ENCODE measurements at regions not wholly inside any gene's neighbourhood (a gene's known extent, or its start where the extent isn't known, plus 50 kb on each side); places are given as distances from the start of the nearest gene placed in this dataset.
"Not testable (repeated sequence)": the region's sequence is repeated elsewhere in the genome, so short reads cannot be mapped to it uniquely, and the experiment has no call there.

DNA sequence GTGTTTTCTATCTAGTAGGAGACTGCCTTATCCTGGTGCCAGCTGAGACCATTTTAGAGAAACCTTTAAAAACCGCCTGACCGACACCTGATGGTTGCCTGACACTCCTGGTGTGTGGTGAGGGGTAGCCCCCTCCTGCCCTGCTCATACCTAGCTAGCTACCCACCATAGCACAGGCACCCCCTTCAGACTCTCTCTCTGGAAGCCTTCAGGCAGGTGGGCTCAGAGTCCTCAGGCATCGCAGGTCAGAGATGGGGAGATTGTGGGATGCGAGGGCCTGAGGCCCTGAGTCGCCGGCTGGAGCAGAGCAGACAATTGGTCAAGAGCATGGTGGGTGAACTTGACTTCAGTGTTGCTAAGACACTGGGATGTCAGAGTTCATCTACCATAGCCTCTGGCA, 424.6 kb downstream of the BRD1 start:
- DNase-seq: no peak

DNA sequence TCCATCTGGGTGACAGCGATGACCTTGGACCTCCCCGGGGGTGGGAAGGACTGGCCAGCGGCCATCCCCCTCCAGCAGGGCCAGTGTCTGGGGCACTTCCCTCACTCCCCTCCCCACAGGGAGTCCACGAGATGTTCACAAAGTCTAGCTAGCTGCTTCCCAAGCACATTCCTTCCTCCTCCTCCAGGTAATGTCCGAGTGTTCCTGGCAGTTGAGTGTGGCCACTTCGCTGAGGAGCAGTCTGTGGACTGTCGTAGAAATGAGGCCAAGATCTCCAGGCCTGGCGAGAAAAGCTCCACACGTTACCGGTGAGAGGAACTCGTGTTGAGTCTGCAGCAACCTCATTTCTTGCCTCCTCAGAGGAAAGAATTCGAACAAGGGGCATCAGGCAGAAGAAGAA, 425.5 kb downstream of the BRD1 start:
- DNase-seq: no peak

GRCh38 chr22:49400941-49401598, 426.6 kb downstream of the BRD1 start:
- no peak for DNase-seq

GRCh38 chr22:49400136-49400940, 427.3 kb downstream of the BRD1 start:
- no peak for DNase-seq

DNA sequence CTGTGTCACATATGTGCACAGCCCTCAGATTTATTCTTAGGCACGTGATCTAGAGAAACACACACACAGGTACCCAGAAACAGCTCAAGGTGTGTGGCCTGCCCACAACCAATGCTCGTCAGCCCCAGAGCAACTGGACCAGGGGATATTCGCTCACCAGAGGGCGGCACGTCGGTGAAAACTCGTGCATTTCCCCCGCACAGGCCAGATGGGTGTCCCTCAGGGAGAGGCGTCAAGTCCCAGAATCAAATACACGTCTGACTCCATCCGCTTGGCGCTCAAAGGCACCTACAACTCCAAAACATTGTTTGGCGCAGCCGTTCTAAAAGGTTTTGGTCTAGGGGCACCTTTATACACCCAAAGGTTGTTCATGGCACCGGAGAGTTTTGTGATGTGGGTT, 429.0 kb downstream of the BRD1 start:
- DNase-seq: no peak

DNA sequence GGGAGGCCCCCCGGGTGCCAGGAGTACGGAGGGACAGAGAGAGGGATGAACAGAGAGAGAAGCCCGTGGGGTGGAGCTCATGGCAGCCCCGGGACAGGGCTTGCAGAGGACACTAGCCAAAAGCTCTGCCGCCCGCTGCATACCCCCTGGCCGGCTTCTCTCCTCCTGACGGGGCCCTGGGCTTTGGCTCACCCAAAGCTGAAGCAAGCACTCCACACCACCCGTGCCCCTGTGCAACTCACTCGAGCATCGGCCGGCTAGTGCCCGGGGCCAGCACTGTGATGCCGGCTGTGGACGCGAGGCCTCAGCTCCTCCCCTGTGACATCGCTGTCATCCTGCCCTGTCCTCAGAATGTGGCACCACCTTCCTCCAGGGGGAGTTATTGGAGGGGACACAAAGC, 429.6 kb downstream of the BRD1 start:
- DNase-seq: no peak

DNA sequence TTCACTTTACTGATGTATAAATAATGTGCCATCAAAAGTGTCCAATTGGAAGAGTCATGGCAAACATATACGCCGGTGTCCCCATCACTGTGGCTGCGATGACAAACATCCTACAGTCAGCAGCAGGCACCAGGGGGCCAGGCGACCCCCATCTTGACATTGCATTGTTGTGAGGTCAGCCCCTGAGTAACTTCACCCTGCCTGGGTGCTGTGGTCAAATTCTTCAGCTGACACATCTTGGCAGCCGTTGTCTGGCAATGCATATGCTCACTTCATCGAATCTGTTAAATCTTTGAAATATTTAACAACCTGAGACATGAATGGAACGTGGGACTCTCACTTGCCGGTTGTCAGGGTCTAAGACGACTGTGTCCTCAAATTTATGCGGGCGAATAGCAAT, 430.9 kb downstream of the BRD1 start:
- no peak for DNase-seq

DNA sequence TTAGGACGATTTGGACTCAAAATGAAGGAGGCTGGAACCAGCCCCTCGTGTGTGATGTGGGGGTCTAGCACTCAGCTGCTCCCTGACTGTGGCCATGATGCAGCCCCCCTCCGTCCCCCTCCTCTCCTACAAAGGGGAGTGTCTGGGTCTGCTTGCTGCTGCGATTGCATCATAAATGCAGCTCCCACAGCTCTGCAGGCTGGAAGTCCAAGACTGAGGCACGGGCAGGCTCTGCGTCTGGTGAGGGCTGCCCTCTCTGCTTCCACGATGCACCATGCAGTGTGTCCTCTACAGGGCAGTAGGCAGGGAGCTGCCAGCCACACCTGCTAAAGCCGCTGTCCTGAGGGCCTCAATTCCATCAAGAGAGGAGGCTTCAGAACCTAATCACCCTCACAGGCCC, 432.1 kb downstream of the BRD1 start:
- DNase-seq: no peak

DNA sequence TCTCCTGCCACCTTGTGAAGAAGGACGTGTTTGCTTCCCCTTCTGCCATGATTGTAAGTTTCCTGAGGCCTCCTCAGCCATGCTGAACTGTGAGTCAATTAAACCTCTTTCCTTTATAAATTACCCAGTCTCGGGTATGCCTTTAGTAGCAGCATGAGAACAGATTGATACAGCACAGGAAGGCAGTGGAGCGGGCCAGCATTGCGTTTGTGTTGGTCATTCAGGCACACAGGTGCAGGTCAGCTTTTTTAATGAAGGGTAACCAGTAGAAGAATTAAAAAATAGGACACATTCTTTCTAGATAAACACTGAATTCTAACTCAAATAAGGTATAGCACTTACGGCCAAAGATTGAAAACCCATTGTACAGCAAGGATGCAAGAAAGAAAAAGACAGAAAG, 432.6 kb downstream of the BRD1 start:
- DNase-seq: not testable (repeated sequence)

DNA sequence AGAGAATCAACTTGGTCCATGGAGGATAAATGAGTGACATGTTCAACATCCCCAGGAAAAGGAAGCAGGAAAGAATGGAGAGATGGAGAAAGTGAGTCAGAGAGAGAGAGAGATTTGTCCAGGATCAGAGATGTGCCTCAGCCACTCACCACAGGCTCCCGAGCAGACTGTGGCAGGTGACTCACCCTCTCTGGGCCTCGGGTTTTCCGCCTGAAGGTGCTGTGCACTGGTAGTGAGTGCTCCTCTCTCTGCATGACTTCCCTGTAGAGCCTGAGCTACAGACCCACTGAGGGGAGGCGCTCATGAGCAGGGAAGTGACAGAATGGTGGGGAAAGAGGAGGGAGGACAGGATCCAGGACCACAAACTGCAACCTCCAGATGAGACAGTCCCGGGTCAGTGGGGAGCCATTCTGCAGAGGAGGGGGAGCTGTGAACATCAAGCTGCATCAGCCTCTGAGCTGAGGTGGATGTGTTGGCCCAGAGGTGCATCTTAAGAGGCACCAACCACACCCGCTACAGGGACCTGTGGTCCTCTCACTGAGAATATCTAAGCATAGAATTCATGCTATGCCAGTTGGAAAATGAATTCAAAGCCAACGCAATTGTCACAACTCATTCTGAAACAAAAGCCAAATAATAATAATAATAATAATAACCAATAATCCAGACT, 433.4 kb downstream of the BRD1 start:
- DNase-seq: no peak

- no peak for DNase-seq
Measured at GRCh38 chr22:49393526-49393925, 434.1 kb downstream of the BRD1 start.

DNA sequence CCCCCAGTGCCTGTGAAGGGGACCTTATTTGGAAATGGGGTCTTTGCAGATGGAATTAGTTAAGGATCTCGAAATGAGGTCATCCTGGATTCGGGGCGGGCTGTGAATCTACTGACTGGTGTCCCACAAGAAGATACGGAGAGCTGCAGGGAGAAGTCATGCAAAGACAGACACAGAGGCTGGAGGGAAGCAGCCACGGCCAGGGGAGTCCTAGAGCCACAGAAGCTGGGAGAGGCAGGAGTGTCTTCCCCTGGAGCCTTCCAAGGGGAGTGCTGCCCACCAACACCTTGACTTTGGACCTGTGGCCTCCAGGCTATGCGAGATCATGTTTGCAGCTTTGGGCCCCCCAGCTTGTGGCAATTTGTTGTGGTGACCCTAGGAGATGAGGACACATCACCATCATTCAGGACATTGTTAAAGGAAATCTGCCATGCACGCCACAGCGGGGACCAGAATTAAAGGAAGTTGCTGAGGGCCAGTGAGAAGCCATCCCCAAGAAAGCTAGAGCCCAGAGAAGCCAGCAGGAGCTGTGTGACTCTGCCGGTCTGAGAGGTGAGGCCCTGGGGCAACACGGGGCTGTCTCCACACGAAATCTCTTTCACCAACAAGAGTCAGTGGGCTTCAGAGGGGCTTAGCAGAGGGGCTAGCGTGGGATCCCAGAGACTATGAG, 434.7 kb downstream of the BRD1 start:
- DNase-seq: no peak

- no peak for DNase-seq
Measured at GRCh38 chr22:49392247-49392646, 435.4 kb downstream of the BRD1 start.

- no peak for DNase-seq
Measured at GRCh38 chr22:49391436-49391835, 436.2 kb downstream of the BRD1 start.

GRCh38 chr22:49390954-49391353, 436.7 kb downstream of the BRD1 start:
- no peak for DNase-seq

DNA sequence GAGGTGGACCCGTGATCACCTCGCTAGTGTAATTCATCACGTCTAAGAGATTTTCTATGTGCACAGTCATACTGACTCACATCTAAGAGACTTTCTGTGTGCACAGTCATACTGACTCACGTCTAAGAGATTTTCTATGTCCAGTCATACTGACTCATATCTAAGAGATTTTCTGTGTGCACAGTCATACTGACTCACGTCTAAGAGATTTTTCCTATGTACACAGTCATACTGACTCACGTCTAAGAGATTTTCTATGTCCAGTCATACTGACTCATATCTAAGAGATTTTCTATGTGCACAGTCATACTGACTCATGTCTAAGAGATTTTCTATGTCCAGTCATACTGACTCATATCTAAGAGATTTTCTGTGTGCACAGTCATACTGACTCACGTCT, 443.8 kb downstream of the BRD1 start:
- DNase-seq: not testable (repeated sequence)

GRCh38 chr22:49382451-49382735, 445.3 kb downstream of the BRD1 start:
- DNase-seq: no peak

GRCh38 chr22:49381595-49382450, 445.9 kb downstream of the BRD1 start:
- DNase-seq: no peak

- no peak for DNase-seq
Measured at GRCh38 chr22:49380828-49381114, 446.9 kb downstream of the BRD1 start.

GRCh38 chr22:49380095-49380827, 447.4 kb downstream of the BRD1 start:
- DNase-seq: no peak

DNA sequence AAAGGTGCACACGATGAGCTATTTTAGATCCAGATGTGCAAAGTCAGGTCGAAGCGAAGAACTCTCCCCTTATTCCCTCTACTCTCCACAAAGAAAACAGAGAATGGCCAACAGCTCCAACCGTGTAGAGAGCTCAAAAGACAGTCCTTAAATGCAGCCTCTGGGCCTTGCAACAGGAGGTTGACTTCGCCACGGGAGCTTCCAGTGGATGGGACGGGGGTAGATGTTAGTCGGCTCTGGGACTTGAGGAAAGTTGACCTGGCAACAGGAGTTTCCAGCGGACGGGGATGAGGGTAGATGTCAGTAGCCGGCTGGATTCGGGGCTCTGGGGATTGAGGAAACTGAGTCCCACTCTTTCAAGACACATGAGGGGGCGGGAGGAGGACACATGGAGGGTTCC, 450.4 kb downstream of the BRD1 start:
- DNase-seq: no peak

GRCh38 chr22:49373801-49374226, 453.9 kb downstream of the BRD1 start:
- DNase-seq: no peak

Measured in hematopoietic multipotent progenitor cell treated with erythropoietin and hydrocortisone succinate and interleukin-3 and kit ligand, for 4 days (in vitro differentiated cells).